ENCODE measurements at regions not wholly inside any gene's neighbourhood (a gene's known extent, or its start where the extent isn't known, plus 50 kb on each side); places are given as distances from the start of the nearest gene placed in this dataset.

DNA sequence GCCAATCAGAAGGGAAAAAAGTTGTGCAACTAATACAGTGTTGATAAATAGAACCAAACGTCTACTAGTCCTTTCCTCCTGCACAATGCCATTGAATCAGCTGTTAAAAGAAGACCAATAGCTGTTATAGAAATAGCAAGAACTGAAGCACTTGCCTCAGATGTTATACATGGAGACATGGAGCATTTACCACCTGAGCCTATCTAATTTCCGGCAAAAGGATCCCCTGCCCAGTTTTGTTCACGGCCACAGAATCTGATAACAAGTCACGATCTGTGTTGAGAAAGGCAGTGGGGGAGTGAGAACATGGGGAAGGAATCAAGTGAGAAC lies 285.4 kb downstream of the ZEB2 start:
- no peaks in the 10 kb centered on the region for H3K79me2 ChIP-seq (ENCODE audit: insufficient read depth, low read length)
- no peak overlapping the region for H3K18ac ChIP-seq (ENCODE audit: insufficient read length, low read depth, low read length)
- Mint-ChIP-seq H3K4me3 (no peak overlapping the region), H3K27me3 (ENCODE audit: low read depth) (no peaks in the 10 kb centered on the region), H3K9me3 (no peaks in the 10 kb centered on the region), H3K36me3 (ENCODE audit: insufficient read depth in 1 of 3, low read depth in 3 of 3) (no peaks in the 10 kb centered on the region), H3K27ac (peak overlapping the region in 1 of 3 experiments; percentile 31; a peak in 2 of 7 replicates), H3K4me1 (peaks cover 43 to 45% of the 10 kb centered on the region in 2 experiments)
- H3K23ac ChIP-seq (ENCODE audit: insufficient read length, low read depth, low read length): no peak overlapping the region
- no CpG with 5 or more reads among the region's 4 CpGs for WGBS (ENCODE audit: extremely low coverage, insufficient read length, low lambda C conversion rate)
- H3K23me2 ChIP-seq (ENCODE audit: insufficient read length, low read depth, low read length, poor library complexity, severe bottlenecking): no peaks in the 10 kb centered on the region
- H3K56ac ChIP-seq (ENCODE audit: insufficient read length, low read depth, low read length): no peak overlapping the region
- no peak overlapping the region for H3K27ac ChIP-seq (ENCODE audit: insufficient read length, low read depth, low read length)
- no peak overlapping the region for H3K4ac ChIP-seq (ENCODE audit: low read depth, low read length)
- peaks cover 4% of the 10 kb centered on the region; the same call in 1 of the 2 replicates for H3K4me1 ChIP-seq (ENCODE audit: insufficient read depth, low read length)
- H4K20me1 ChIP-seq (ENCODE audit: control insufficient read depth, insufficient read depth, insufficient read length): no peaks in the 10 kb centered on the region
- no peak overlapping the region for H4K5ac ChIP-seq (ENCODE audit: insufficient read length, low read depth, low read length)
- H2BK15ac ChIP-seq (ENCODE audit: low read depth, low read length): no peak overlapping the region
- TF ChIP-seq, protein P1, sequence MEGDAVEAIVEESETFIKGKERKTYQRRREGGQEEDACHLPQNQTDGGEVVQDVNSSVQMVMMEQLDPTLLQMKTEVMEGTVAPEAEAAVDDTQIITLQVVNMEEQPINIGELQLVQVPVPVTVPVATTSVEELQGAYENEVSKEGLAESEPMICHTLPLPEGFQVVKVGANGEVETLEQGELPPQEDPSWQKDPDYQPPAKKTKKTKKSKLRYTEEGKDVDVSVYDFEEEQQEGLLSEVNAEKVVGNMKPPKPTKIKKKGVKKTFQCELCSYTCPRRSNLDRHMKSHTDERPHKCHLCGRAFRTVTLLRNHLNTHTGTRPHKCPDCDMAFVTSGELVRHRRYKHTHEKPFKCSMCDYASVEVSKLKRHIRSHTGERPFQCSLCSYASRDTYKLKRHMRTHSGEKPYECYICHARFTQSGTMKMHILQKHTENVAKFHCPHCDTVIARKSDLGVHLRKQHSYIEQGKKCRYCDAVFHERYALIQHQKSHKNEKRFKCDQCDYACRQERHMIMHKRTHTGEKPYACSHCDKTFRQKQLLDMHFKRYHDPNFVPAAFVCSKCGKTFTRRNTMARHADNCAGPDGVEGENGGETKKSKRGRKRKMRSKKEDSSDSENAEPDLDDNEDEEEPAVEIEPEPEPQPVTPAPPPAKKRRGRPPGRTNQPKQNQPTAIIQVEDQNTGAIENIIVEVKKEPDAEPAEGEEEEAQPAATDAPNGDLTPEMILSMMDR (conservative IDR thresholded peaks at IDR 0.05): no peak
- no peak overlapping the region for H3T11ph ChIP-seq (ENCODE audit: low read length)
- no peak overlapping the region for H4K8ac ChIP-seq (replicated peaks; ENCODE audit: insufficient read length, low read depth, low read length)
- H4K91ac ChIP-seq (ENCODE audit: insufficient read length, low read depth, low read length): no peak overlapping the region
- H2BK20ac ChIP-seq (ENCODE audit: low read depth, low read length, poor library complexity, severe bottlenecking): no peak overlapping the region
- no peak overlapping the region for H2AK5ac ChIP-seq (ENCODE audit: insufficient read length, low read length)
- H3K9me3 ChIP-seq (ENCODE audit: control insufficient read depth, low read depth, low read length): no peaks in the 10 kb centered on the region
- H3K9ac ChIP-seq (ENCODE audit: extremely low read depth, insufficient read length, low read length): no peak overlapping the region
- no peak for DNase-seq
- H3K4me2 ChIP-seq (ENCODE audit: insufficient read depth, insufficient read length, low read length): no peak overlapping the region
- H2BK5ac ChIP-seq (ENCODE audit: insufficient read length, low read length): no peak overlapping the region
- H3K79me1 ChIP-seq (ENCODE audit: insufficient read depth, low read depth, low read length, poor library complexity, severe bottlenecking): no peaks in the 10 kb centered on the region
- peak overlapping the region; percentile 21 for H2BK12ac ChIP-seq (ENCODE audit: insufficient read length, low read depth, low read length)
- no peak overlapping the region for H2AFZ ChIP-seq (ENCODE audit: low read length)
- H3K27me3 ChIP-seq (ENCODE audit: insufficient read depth, low read length): no peaks in the 10 kb centered on the region
- H3K14ac ChIP-seq (ENCODE audit: insufficient read depth, low read length): no peak overlapping the region
- no peak overlapping the region for H2BK120ac ChIP-seq (ENCODE audit: low read depth, low read length, poor library complexity, severe bottlenecking)

All from H9 (cell line).